ENCODE measurements at regions not wholly inside any gene's neighbourhood (a gene's known extent, or its start where the extent isn't known, plus 50 kb on each side); places are given as distances from the start of the nearest gene placed in this dataset.
A peak's percentile ranks its signal among the peaks of the same experiment; 100 is the strongest.

- intact Hi-C loops (cut with DNase I), result no loop called here
- peak; percentile 34 for DNase-seq
Measured at GRCh38 chr7:62361-63116, 129.8 kb upstream of the FAM20C start.

GRCh38 chr7:63117-63480 is 129.3 kb upstream of the FAM20C start:
- no peaks in the 10 kb centered on the region for H3K36me3 ChIP-seq
- ATAC-seq (peak in 1 of 2 donors; percentile 9), DNase-seq (peak; percentile 33)
- intact Hi-C loops (cut with DNase I), result no loop called here
- TF ChIP-seq CTCF (IDR thresholded peaks at IDR 0.05), result no peak
- no peaks in the 10 kb centered on the region for H3K9me3 ChIP-seq
- no peak overlapping the region for H3K27ac ChIP-seq
- no peak overlapping the region for H3K4me3 ChIP-seq
- no peaks in the 10 kb centered on the region for H3K27me3 ChIP-seq (ENCODE audit: low read depth)
- H3K4me1 ChIP-seq, result peaks cover 6% of the 10 kb centered on the region

More at GRCh38 chr7:62361-63116, 129.8 kb upstream of the FAM20C start:
- TF ChIP-seq CTCF (IDR thresholded peaks at IDR 0.05), result no peak
- ATAC-seq, result no peak
- Histone ChIP-seq H3K27ac (no peak overlapping the region), H3K9me3 (no peaks in the 10 kb centered on the region), H3K4me1 (peaks cover 6% of the 10 kb centered on the region), H3K36me3 (no peaks in the 10 kb centered on the region), H3K27me3 (ENCODE audit: low read depth) (no peaks in the 10 kb centered on the region), H3K4me3 (no peak overlapping the region)

- Histone ChIP-seq H3K36me3 (no peaks in the 10 kb centered on the region), H3K27ac (no peak overlapping the region), H3K9me3 (no peaks in the 10 kb centered on the region), H3K4me3 (no peak overlapping the region), H3K4me1 (peaks cover 6% of the 10 kb centered on the region), H3K27me3 (ENCODE audit: low read depth) (no peaks in the 10 kb centered on the region)
- DNase-seq (peak; percentile 47), ATAC-seq (no peak)
- TF ChIP-seq CTCF (IDR thresholded peaks at IDR 0.05), result no peak
- intact Hi-C loops (cut with DNase I), result no loop called here
Measured at GRCh38 chr7:63521-64021, 128.8 kb upstream of the FAM20C start.

- no peaks in the 10 kb centered on the region for H3K27me3 ChIP-seq (ENCODE audit: low read depth)
- intact Hi-C loops (cut with DNase I), result no loop called here
- DNase-seq (peak; percentile 53), ATAC-seq (peak in 1 of 2 donors; percentile 49)
- no peaks in the 10 kb centered on the region for H3K9me3 ChIP-seq
- TF ChIP-seq CTCF (IDR thresholded peaks at IDR 0.05), result peak; percentile 38
- no peak overlapping the region for H3K4me3 ChIP-seq
- peaks cover 6% of the 10 kb centered on the region for H3K4me1 ChIP-seq
- no peaks in the 10 kb centered on the region for H3K36me3 ChIP-seq
- H3K27ac ChIP-seq, result no peak overlapping the region
Measured at GRCh38 chr7:64098-64915, 128.1 kb upstream of the FAM20C start.

- intact Hi-C loops (cut with DNase I), result no loop called here
- no peak for ATAC-seq
- Histone ChIP-seq H3K4me3 (no peak overlapping the region), H3K36me3 (no peaks in the 10 kb centered on the region), H3K4me1 (peaks cover 6% of the 10 kb centered on the region), H3K9me3 (no peaks in the 10 kb centered on the region), H3K27ac (no peak overlapping the region), H3K27me3 (ENCODE audit: low read depth) (no peaks in the 10 kb centered on the region)
- DNase-seq, result peak; percentile 25
- no peak for TF ChIP-seq CTCF (IDR thresholded peaks at IDR 0.05)
Measured at GRCh38 chr7:64916-65341, 127.4 kb upstream of the FAM20C start.

Measured in lower lobe of right lung (tissue), 2 donors.